NK-92 (cell line): ENCODE measurements at regions not wholly inside any gene's neighbourhood (a gene's known extent, or its start where the extent isn't known, plus 50 kb on each side); places are given as distances from the start of the nearest gene placed in this dataset.
"Not testable (repeated sequence)": the region's sequence is repeated elsewhere in the genome, so short reads cannot be mapped to it uniquely, and the experiment has no call there.

Experiments used
- DNase-seq: peaks from one replicate; lab custom pipeline; 2025; ENCODE audit not compliant: unreplicated experiment; lab: John Stamatoyannopoulos, UW

DNA sequence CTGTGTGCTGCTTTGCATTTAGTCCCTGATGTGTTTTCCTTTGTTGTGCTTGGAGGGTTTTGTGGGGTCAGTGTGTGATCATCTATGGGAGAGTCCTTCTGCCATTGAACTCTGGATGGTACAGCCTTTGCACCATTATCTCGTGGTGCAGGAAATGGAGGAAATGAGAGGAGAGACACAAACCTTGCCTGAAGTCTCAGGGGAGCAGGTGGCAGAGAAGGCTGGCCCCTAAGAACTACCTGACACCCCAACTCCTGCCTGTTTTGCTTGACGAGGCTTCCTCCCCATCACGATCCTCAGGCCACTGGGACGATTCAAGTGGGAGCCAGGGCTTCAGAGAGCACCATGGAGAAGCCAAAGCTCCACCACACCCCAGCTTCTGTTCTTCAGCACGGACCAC, 1316.4 kb downstream of the TBC1D22A start:
- no peak for DNase-seq

DNA sequence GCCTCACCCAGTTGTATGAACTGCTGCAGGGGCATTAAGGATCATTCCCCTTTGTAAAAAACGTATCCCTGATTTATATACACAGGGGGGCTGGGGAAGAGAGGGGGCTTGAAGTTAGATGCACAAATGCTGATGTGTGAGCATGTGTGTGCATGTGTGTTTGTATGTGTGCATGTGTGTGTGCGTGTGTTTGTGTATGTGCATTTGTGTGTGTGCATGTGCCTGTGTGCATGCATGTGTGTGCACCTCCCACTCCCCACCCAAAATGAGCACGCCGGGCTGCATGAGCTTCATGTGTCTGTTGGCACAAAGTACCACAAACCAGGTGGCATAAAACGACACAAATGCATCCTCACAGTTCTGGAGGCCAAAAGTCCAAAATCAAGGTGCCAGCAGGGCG, 1315.2 kb downstream of the TBC1D22A start:
- no peak for DNase-seq

DNA sequence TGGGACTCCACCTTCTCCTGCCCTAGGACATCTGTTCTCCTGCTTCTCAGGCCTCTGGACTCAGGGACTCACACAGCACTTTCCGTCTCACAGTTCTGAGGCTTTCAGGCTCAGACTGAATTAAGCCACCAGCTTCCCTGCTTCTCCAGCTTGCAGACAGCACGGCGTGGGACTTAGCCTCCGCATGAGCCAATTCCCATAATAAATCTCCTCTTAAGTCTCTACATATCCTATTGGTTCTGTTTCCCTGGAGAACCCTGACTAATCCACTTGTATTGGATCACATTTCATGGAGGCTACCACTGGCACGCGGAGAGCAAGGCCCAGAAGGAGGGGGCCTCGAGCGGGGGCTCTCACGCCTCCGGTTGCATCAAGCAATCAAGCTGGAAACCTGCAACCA, 1313.6 kb downstream of the TBC1D22A start:
- no peak for DNase-seq

DNA sequence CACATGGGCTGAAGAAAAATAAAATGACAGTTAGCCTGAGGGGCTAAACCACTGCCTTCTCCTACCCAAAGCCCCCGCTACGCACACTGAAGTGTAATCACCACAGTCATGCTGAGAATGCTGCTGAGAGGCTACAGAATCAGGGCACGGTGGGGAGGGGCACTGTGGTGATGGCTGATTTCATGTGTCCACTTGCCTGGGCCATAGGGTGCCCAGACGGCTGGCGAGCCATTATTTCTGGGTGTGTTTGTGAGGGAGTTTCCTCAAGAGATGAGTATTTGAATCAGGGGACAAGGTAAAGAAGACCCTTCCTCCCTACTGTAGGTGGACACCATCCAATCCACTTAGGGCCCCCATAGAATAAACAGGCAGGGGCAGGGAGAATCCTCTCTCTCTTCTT, 1313.2 kb downstream of the TBC1D22A start:
- no peak for DNase-seq

DNA sequence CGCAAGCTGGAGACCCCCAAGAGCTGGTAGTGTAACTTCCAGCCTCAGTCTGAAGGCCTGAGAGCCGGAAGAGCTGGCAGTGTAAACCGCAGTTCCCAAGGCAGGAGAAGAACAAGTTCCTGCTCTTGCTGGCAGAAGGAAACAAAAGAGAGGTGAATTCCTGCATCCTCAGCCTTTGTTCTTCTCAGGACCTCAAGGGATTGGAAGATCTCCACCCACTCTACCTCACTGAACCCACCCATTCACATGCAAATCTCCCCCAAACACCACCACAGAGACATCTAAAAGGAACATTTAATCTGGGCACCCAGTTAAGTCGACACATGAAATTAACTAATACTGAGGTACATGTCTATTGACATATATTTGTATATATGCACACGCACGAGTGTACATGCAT, 1310.3 kb downstream of the TBC1D22A start:
- no peak for DNase-seq

DNA sequence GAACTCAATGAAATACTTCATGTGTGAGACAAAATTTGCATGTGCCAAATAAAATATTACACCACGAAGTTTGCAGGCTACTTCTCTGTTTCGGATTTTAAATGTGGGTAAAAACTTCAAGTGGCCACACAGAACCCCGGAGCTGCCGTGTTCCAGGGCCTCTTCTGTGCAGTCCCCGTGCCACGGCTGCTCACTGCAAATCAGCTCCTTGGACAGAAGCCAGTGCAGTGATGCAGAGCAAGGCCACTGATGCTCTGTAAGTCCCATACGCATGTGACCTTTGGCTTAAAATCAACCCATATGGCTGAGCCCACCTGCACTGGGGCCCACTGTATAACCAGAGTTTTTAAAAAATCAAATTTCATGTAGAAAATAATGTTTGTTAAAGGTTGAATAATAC, 1309.4 kb downstream of the TBC1D22A start:
- no peak for DNase-seq

DNA sequence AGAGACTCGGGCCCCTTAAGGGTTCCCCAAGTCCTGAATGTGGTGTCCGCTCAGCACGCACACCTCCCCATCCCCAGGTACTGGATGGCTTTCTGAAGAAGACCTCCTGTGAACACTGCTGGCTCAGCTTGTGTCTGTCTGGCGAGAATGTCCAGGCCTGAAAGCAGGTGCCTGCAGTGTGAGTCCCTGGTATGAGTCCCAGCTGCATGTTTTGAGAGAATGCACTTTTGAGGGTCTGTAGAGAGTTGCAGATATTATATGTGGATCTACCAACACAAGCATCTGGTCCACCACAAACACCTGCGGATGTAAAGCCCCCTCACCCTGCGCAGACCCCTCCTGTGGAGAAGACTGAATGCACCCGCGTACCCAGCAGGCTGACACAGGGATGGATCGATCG, 1308.9 kb downstream of the TBC1D22A start:
- DNase-seq = no peak

DNA sequence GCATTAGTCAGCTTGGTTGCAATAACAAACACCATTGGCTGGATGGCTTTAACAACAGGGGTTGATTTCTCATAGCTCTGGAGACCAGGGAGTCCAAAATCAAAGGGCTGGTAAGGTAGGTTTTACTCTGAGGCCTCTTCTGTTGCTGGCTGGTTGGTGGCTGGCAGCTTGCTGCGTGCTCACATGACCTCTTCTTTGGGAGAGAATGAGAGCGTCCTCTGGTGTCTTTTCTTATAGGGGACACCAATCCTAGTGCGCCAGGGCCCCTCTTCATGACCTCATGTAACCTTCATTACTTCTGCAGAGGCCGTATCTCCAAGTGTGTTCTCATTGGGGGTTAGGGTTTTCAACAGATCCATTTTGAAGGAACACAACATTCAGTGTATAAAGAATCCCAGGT, 1308.3 kb downstream of the TBC1D22A start:
- DNase-seq = no peak

DNA sequence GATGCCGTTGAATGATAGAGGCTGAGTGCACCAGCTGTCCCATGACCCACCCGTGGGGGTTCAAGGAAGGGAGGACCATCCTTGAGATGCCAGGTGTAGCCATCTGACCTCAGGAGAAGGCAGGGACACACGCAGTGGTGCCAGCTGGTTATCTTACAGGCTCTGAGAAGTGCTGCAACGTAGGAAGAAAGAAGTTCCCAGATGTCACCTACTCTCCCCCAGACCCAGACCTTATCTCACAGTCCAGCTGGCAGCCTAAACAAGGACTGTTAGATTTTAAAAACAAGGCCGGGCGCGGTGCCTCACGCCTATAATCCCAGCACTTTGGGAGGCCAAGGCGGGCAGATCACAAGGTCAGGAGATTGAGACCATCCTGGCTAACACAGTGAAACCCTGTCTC, 1307.6 kb downstream of the TBC1D22A start:
- no peak for DNase-seq

DNA sequence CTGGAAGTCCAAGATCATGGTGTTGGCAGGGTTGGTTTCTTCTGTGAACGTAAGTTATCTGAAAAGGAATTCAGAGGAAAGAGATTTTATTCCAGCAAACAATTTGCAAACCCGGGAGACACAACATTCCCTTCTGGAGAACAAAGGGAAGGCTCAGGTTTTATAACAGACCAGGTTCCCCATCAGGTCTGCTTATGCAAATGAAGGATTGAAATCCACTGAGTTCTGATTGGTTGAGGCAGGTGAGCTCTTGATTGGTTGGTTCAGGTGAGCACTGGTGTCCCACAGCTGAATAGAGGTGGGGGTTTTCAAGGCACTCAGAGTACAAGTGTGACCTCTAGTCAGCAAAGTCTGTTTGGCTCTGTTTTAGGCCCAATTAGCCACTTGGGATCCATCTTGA, 1306.8 kb downstream of the TBC1D22A start:
- no peak for DNase-seq

DNA sequence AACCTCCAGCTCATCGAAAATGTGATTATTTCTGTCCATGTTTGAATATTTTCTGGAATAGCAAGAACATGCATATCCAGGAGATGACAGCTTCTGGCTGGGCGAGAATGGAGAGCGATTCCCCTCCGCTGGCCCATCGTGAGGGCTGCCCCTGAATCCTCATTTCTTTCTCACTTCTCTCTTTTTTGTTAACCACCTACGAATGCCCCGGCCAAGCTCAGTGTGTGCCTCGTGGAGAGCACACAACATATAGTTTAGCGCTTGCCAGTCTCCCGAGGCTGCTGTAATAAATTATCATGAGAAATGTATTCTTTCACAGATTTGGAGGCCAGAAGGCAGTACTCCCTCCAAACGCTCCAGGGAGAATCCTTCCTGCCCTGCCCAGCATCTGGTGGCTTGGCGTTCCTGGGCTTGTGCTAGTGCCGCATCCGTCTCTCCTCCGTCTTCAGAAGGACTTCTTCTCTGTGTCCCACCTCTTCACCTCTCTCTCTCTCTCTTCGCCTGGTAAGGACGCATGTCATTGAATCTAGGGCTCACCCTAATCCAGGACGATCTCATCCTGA, 1306.0 kb downstream of the TBC1D22A start:
- no peak for DNase-seq

DNA sequence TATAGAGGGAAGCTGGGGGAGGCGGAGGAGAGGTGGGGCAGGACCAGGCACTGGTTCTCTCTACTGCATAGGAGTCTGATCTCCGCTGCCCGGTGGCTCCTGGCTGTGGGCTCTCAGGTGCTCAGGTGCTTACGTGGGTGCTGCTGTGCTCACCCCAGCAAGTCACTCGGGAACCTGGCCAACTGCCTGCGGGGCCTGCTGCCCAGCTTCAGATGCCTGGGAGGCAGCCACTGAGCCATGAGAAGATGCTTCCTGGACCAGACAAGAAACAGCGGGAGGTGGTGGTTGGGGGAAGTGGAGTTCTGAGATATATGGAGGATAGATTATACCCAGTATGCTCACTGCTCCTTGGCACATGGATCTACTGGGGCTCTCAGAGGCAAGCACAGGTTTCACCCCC, 1303.4 kb downstream of the TBC1D22A start:
- no peak for DNase-seq

DNA sequence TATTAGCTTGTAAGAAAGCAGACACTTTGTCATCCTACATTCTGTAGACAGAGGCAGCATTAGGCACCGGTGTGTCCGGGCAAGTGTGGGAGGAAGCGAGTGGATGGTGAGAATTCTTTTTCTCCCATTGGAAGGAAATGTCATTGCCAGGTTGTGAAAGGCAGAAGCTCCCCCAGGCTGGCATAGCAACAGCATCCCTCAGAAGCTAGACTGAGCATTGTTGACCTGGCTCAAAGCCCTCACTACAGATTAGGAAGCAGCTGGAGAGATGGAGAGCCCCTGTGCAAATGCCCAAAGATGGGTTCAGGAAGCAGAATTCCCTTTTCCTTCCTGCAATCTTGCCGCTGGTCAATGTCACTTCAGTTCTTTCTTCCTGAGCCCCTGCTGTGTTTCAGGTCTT, 1299.3 kb downstream of the TBC1D22A start:
- DNase-seq = no peak

DNA sequence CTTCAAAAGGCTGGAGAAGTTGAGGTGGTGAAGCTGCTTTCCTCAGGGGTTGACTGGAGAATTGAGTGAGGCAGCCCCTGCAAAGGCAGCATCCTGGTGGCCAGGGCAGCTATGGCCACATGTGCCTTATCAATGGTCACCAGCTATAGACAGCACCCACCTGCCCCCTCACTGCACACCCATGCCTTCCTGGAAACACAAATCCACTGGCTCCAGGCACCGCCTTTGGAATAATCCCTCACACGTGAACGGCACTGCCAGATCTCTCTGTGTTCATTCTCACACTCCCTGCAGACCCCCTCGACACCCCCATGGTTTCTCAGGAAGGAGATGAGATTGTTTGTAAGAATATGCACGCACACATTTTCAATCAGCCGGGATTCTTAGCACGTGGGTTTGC, 1297.8 kb downstream of the TBC1D22A start:
- DNase-seq = no peak

DNA sequence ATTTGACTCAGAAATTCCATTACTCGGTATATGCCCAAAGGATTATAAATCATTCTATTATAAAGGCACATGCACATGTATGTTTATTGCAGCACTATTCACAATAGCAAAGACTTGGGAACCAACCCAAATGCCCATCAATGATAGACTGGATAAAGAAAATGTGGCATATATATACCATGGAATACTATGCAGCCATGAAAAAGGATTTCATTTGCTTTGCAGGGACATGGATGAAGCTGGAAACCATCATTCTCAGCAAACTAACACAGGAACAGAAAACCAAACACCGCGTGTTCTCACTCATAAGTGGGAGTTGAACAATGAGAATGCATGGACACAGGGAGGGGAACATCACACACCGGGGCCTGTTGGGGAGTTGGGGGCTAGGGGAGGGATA, 1297.1 kb downstream of the TBC1D22A start:
- DNase-seq = not testable (repeated sequence)

DNA sequence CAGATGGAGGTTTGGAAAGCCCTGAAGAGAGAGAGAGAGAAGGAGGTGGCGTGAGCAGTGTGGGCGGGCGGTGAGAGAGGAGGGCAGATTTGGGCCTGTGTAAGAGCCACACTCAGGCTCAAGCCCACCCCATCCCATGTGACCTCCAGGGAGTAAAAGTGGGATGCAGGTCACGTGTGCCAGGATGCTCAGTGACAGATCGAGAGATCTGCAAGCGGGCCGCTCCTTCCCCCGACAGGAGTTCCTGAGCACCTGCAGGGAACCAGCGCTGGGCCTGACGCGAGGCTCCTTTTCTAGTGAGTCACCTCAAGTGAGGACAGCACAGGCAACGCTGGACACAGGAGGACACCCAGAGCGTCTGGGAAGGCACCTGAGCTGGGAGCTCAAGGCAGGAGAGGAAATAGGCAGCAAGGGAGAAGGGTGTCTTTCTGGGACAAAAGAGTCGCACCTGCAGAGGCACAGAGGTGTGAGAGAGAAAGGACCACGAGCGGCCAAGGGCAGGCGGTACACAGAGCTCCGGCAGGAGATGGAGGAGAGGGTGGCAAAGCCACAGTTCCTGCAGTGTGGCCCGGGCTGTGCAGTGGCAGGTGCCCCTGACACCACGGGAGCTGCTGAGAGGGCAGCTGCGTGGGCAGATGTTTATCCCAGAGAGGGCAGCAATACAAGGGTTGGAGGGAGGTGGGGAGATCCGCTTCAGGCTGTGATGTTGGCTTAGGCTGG, 1294.8 kb downstream of the TBC1D22A start:
- DNase-seq = no peak

DNA sequence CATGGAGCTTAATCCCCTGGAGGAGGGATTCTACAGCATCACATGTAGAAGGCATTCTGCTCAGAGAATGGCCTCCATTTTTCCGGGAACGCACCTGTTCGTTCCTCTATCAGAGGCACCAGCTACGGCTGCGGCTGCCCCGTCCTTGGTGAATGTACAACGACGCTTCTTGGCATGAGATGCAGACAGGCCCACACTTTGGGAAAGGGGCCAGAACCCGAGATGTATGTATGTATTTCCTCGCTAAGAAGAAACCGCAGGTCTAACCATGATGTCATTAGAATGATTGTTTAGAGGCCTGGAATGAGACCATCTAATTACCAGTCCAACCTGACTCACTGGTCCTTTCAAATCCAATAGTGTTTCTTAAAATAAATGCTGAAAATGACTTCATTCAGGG, 1293.4 kb downstream of the TBC1D22A start:
- DNase-seq = no peak

DNA sequence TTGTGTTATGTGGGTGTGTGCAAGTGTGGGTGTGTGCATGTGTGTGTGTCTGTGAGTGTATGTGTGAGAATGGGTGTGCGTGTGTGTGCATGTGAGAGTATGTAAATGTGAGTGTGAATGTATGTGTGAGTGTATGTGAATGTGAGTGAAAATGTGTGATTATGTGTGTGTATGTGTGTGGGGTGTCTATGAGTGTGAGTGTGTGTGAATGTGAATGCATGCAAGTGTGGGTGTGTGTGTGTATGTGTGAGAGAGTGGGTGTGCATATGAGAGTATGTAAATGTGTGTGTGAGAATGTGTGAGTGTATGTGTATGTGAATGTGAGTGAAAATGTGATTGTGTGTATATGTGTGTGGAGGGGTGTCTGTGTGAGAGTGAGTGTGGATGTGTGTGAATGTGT, 1292.7 kb downstream of the TBC1D22A start:
- DNase-seq = no peak

DNA sequence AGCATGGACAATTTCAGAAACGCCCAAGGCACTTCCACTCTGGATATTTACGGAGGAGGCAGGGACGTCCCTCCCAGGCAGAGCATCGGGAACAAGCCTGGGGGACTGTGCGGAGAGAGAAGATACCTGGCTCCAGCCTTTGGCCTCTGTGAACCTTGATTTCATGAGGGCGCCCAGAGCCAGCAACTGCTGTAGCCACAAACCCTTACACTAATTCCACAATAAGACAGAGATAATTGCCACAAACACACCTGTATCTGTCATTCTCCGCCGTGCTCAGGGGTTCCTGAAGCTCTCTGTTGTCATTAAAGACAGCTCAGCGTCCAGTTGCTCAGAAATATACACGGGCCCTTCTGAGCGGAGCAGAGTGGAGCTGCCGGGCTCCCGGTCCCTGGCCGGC, 1292.1 kb downstream of the TBC1D22A start:
- DNase-seq = no peak

DNA sequence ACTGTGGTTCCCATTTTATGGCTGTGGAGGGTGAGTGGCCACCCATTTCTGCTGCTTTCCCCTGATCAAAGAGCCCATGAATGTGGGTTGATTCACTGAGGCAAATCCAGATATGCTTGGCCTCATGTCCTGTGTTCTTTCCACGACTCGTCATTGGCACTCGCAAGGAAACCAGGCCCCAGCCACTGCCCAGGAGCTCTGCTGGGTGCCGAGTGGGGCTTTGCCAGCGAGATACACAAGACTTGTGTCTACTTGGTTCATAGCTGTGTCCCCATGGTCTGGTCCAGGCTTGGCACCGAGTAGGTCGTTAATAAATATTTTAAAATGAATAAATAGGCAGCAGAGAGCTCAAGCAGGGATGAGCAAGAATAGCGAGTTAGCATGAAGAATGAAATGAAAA, 1291.5 kb downstream of the TBC1D22A start:
- DNase-seq = no peak

DNA sequence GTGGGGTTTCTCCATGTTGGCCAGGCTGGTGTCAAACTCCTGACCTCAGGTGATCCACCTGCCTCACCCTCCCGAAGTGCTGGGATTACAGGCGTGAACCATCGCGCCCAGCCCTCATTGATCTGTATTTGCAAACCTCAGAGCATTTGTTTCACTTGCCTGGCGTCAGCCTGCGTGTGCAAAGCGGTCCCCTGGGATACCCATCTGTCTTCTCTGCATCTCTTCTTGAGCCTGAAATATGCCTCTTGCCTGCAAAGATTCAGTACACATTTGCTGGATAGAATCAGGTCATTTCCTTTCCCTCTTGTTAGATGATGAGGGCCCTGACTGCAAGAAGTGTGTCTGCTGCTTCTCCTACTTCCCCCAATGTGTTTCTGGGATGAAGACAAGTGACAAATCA, 1291.0 kb downstream of the TBC1D22A start:
- DNase-seq = no peak

DNA sequence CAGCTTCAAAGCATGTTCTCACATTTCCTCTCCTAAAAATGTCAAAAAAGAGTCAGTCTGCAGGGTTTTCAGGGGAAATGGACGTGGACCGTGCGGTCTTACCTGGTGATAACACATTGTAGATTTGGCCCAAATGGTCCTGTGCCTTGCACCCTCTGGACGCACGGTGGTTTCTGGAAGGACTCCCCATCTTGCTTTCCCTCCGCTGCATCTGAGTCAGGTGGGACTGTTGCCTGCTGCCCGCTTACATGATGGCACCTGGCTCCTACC, 1290.1 kb downstream of the TBC1D22A start:
- DNase-seq = no peak

DNA sequence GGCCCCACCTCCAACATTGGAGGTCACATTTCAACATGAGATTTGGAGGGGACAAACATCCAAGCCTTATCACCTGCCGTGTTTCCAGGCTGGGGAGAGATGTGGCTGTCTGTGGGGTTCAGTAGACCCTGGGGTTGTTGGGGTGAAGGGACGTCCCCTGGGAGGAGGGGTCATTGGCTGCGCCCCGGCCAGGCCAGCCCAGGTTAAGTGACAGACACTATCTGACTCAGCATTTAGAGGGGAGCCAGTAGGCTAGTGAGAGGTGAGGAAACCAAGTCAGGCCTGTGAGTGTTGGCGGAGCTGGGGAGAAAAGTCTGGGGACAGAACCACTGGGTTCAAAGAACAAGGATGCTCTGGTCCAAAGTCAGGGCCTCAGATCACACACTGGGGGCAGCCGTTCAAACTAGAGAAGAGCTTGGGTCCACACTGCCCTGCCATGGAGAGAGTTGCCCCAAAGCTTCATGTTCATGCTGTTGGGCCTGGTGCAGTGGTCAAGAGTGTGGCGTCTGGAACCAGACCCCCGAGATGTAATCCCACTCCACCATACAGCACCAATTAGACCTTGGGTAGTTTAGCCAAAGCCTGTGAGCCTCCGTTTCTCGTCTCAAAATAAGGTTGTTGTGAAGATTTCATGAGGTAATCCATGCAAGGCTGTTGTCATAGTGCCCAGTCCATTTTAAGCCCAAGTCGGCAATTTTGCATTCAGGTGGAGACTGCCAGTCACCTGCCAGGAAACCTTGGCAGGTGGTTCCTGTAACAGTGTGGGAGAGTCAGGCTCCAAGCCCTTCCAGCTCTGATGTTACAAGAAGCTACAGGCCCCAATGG, 1289.6 kb downstream of the TBC1D22A start:
- no peak for DNase-seq
